ENCODE measurements at regions not wholly inside any gene's neighbourhood (a gene's known extent, or its start where the extent isn't known, plus 50 kb on each side); places are given as distances from the start of the nearest gene placed in this dataset.

- H3K4me3 ChIP-seq (ENCODE audit: low read length in 2 of 2) = no peak overlapping the region
- 75% methylated on average over 9 of the region's 9 CpGs for WGBS
- DNase-seq (ENCODE audit: low read depth in 6 of 9, low spot score in 9 of 9) = no peak
- no peaks in the 10 kb centered on the region for H3K27me3 ChIP-seq (ENCODE audit: control insufficient read depth in 2 of 2, insufficient read depth in 1 of 2, low read length in 1 of 2)
- H3K9me3 ChIP-seq (ENCODE audit: control insufficient read depth in 2 of 2, insufficient read depth in 1 of 2, low read length in 1 of 2) = peaks cover 0 to 4% of the 10 kb centered on the region in 2 donors
- H3K4me1 ChIP-seq (ENCODE audit: control insufficient read depth in 2 of 2, insufficient read depth in 2 of 2, low read length in 2 of 2) = no peaks in the 10 kb centered on the region
- H3K27ac ChIP-seq (ENCODE audit: low read depth in 1 of 2, low read length in 1 of 2) = no peak overlapping the region
- H3K36me3 ChIP-seq (ENCODE audit: control insufficient read depth in 2 of 2, insufficient read depth in 2 of 2, low read length in 1 of 2) = no peaks in the 10 kb centered on the region
These were observed 426.8 kb upstream of the CTNND2 start for GRCh38 chr5:12330993-12331588.

GRCh38 chr5:12330381-12330780 is 426.1 kb upstream of the CTNND2 start:
- no peaks in the 10 kb centered on the region for H3K4me1 ChIP-seq (ENCODE audit: control insufficient read depth in 2 of 2, insufficient read depth in 2 of 2, low read length in 2 of 2)
- no peaks in the 10 kb centered on the region for H3K27me3 ChIP-seq (ENCODE audit: control insufficient read depth in 2 of 2, insufficient read depth in 1 of 2, low read length in 1 of 2)
- H3K9me3 ChIP-seq (ENCODE audit: control insufficient read depth in 2 of 2, insufficient read depth in 1 of 2, low read length in 1 of 2) = peaks cover 0 to 4% of the 10 kb centered on the region in 2 donors
- no peaks in the 10 kb centered on the region for H3K36me3 ChIP-seq (ENCODE audit: control insufficient read depth in 2 of 2, insufficient read depth in 2 of 2, low read length in 1 of 2)
- no peak overlapping the region for H3K27ac ChIP-seq (ENCODE audit: low read depth in 1 of 2, low read length in 1 of 2)
- WGBS = 73% methylated on average over 4 of the region's 4 CpGs
- no peak for DNase-seq (ENCODE audit: low read depth in 6 of 9, low spot score in 9 of 9)
- no peak overlapping the region for H3K4me3 ChIP-seq (ENCODE audit: low read length in 2 of 2)

GRCh38 chr5:12323637-12324229 is 419.5 kb upstream of the CTNND2 start:
- WGBS = 65% methylated on average over 7 of the region's 7 CpGs
- Histone ChIP-seq H3K4me1 (ENCODE audit: control insufficient read depth in 2 of 2, insufficient read depth in 2 of 2, low read length in 2 of 2) (no peaks in the 10 kb centered on the region), H3K36me3 (ENCODE audit: control insufficient read depth in 2 of 2, insufficient read depth in 2 of 2, low read length in 1 of 2) (no peaks in the 10 kb centered on the region)

GRCh38 chr5:12322042-12322441 is 417.8 kb upstream of the CTNND2 start:
- no peak for DNase-seq (ENCODE audit: low read depth in 6 of 9, low spot score in 9 of 9)
- Histone ChIP-seq H3K4me3 (ENCODE audit: low read length in 2 of 2) (no peak overlapping the region), H3K9me3 (ENCODE audit: control insufficient read depth in 2 of 2, insufficient read depth in 1 of 2, low read length in 1 of 2) (peaks cover 0 to 9% of the 10 kb centered on the region in 2 donors), H3K4me1 (ENCODE audit: control insufficient read depth in 2 of 2, insufficient read depth in 2 of 2, low read length in 2 of 2) (no peaks in the 10 kb centered on the region), H3K27me3 (ENCODE audit: control insufficient read depth in 2 of 2, insufficient read depth in 1 of 2, low read length in 1 of 2) (no peaks in the 10 kb centered on the region), H3K36me3 (ENCODE audit: control insufficient read depth in 2 of 2, insufficient read depth in 2 of 2, low read length in 1 of 2) (no peaks in the 10 kb centered on the region), H3K27ac (ENCODE audit: low read depth in 1 of 2, low read length in 1 of 2) (no peak overlapping the region)
- WGBS = 77% methylated on average over 1 of the region's 1 CpG

More at GRCh38 chr5:12323637-12324229, 419.5 kb upstream of the CTNND2 start:
- no peak for DNase-seq (ENCODE audit: low read depth in 6 of 9, low spot score in 9 of 9)
- Histone ChIP-seq H3K27ac (ENCODE audit: low read depth in 1 of 2, low read length in 1 of 2) (no peak overlapping the region), H3K9me3 (ENCODE audit: control insufficient read depth in 2 of 2, insufficient read depth in 1 of 2, low read length in 1 of 2) (peaks cover 0 to 9% of the 10 kb centered on the region in 2 donors), H3K27me3 (ENCODE audit: control insufficient read depth in 2 of 2, insufficient read depth in 1 of 2, low read length in 1 of 2) (no peaks in the 10 kb centered on the region), H3K4me3 (ENCODE audit: low read length in 2 of 2) (no peak overlapping the region)

- Histone ChIP-seq H3K36me3 (ENCODE audit: control insufficient read depth in 2 of 2, insufficient read depth in 2 of 2, low read length in 1 of 2) (no peaks in the 10 kb centered on the region), H3K4me3 (ENCODE audit: low read length in 2 of 2) (no peak overlapping the region), H3K27me3 (ENCODE audit: control insufficient read depth in 2 of 2, insufficient read depth in 1 of 2, low read length in 1 of 2) (no peaks in the 10 kb centered on the region), H3K9me3 (ENCODE audit: control insufficient read depth in 2 of 2, insufficient read depth in 1 of 2, low read length in 1 of 2) (peaks cover 0 to 9% of the 10 kb centered on the region in 2 donors), H3K4me1 (ENCODE audit: control insufficient read depth in 2 of 2, insufficient read depth in 2 of 2, low read length in 2 of 2) (no peaks in the 10 kb centered on the region), H3K27ac (ENCODE audit: low read depth in 1 of 2, low read length in 1 of 2) (no peak overlapping the region)
- DNase-seq (ENCODE audit: low read depth in 6 of 9, low spot score in 9 of 9) = no peak
- WGBS = 86% methylated on average over 3 of the region's 3 CpGs
These were observed 416.1 kb upstream of the CTNND2 start for GRCh38 chr5:12320331-12320730.

- 56% methylated on average over 1 of the region's 1 CpG for WGBS
- no peak for DNase-seq (ENCODE audit: low read depth in 6 of 9, low spot score in 9 of 9)
- H3K27me3 ChIP-seq (ENCODE audit: control insufficient read depth in 2 of 2, insufficient read depth in 1 of 2, low read length in 1 of 2) = no peaks in the 10 kb centered on the region
- no peak overlapping the region for H3K27ac ChIP-seq (ENCODE audit: low read depth in 1 of 2, low read length in 1 of 2)
- no peaks in the 10 kb centered on the region for H3K36me3 ChIP-seq (ENCODE audit: control insufficient read depth in 2 of 2, insufficient read depth in 2 of 2, low read length in 1 of 2)
- H3K4me1 ChIP-seq (ENCODE audit: control insufficient read depth in 2 of 2, insufficient read depth in 2 of 2, low read length in 2 of 2) = no peaks in the 10 kb centered on the region
- no peak overlapping the region for H3K4me3 ChIP-seq (ENCODE audit: low read length in 2 of 2)
- peaks cover 0 to 9% of the 10 kb centered on the region in 2 donors for H3K9me3 ChIP-seq (ENCODE audit: control insufficient read depth in 2 of 2, insufficient read depth in 1 of 2, low read length in 1 of 2)
These were observed 412.6 kb upstream of the CTNND2 start for GRCh38 chr5:12316812-12317211.

- Histone ChIP-seq H3K27ac (ENCODE audit: low read depth in 1 of 2, low read length in 1 of 2) (no peak overlapping the region), H3K27me3 (ENCODE audit: control insufficient read depth in 2 of 2, insufficient read depth in 1 of 2, low read length in 1 of 2) (no peaks in the 10 kb centered on the region), H3K9me3 (ENCODE audit: control insufficient read depth in 2 of 2, insufficient read depth in 1 of 2, low read length in 1 of 2) (peaks cover 0 to 5% of the 10 kb centered on the region in 2 donors), H3K4me3 (ENCODE audit: low read length in 2 of 2) (no peak overlapping the region), H3K4me1 (ENCODE audit: control insufficient read depth in 2 of 2, insufficient read depth in 2 of 2, low read length in 2 of 2) (no peaks in the 10 kb centered on the region), H3K36me3 (ENCODE audit: control insufficient read depth in 2 of 2, insufficient read depth in 2 of 2, low read length in 1 of 2) (no peaks in the 10 kb centered on the region)
- WGBS = 90% methylated on average over 1 of the region's 1 CpG
- DNase-seq (ENCODE audit: low read depth in 6 of 9, low spot score in 9 of 9) = no peak
These were observed 411.2 kb upstream of the CTNND2 start for GRCh38 chr5:12315461-12315860.

GRCh38 chr5:12313602-12314001 is 409.4 kb upstream of the CTNND2 start:
- H3K4me3 ChIP-seq (ENCODE audit: low read length in 2 of 2) = no peak overlapping the region
- H3K36me3 ChIP-seq (ENCODE audit: control insufficient read depth in 2 of 2, insufficient read depth in 2 of 2, low read length in 1 of 2) = no peaks in the 10 kb centered on the region
- no peak overlapping the region for H3K27ac ChIP-seq (ENCODE audit: low read depth in 1 of 2, low read length in 1 of 2)
- 90% methylated on average over 2 of the region's 2 CpGs for WGBS
- H3K9me3 ChIP-seq (ENCODE audit: control insufficient read depth in 2 of 2, insufficient read depth in 1 of 2, low read length in 1 of 2) = no peaks in the 10 kb centered on the region
- DNase-seq (ENCODE audit: low read depth in 6 of 9, low spot score in 9 of 9) = no peak
- H3K27me3 ChIP-seq (ENCODE audit: control insufficient read depth in 2 of 2, insufficient read depth in 1 of 2, low read length in 1 of 2) = no peaks in the 10 kb centered on the region
- H3K4me1 ChIP-seq (ENCODE audit: control insufficient read depth in 2 of 2, insufficient read depth in 2 of 2, low read length in 2 of 2) = no peaks in the 10 kb centered on the region

- no peaks in the 10 kb centered on the region for H3K36me3 ChIP-seq (ENCODE audit: control insufficient read depth in 2 of 2, insufficient read depth in 2 of 2, low read length in 1 of 2)
- DNase-seq (ENCODE audit: low read depth in 6 of 9, low spot score in 9 of 9) = no peak
- no peak overlapping the region for H3K27ac ChIP-seq (ENCODE audit: low read depth in 1 of 2, low read length in 1 of 2)
- no peaks in the 10 kb centered on the region for H3K4me1 ChIP-seq (ENCODE audit: control insufficient read depth in 2 of 2, insufficient read depth in 2 of 2, low read length in 2 of 2)
- H3K9me3 ChIP-seq (ENCODE audit: control insufficient read depth in 2 of 2, insufficient read depth in 1 of 2, low read length in 1 of 2) = no peaks in the 10 kb centered on the region
- no peak overlapping the region for H3K4me3 ChIP-seq (ENCODE audit: low read length in 2 of 2)
- H3K27me3 ChIP-seq (ENCODE audit: control insufficient read depth in 2 of 2, insufficient read depth in 1 of 2, low read length in 1 of 2) = no peaks in the 10 kb centered on the region
- WGBS = 89% methylated on average over 5 of the region's 5 CpGs
These were observed 408.1 kb upstream of the CTNND2 start for GRCh38 chr5:12312343-12312742.

All from thymus (tissue), 11 donors.